ENCODE measurements at regions not wholly inside any gene's neighbourhood (a gene's known extent, or its start where the extent isn't known, plus 50 kb on each side); places are given as distances from the start of the nearest gene placed in this dataset.
"Not testable (repeated sequence)": the region's sequence is repeated elsewhere in the genome, so short reads cannot be mapped to it uniquely, and the experiment has no call there.

- Histone ChIP-seq H3K4me2 (no peak overlapping the region), H3K36me3 (no peaks in the 10 kb centered on the region), H3K4me3 (no peak overlapping the region), H4K20me1 (no peaks in the 10 kb centered on the region), H3K27ac (no peak overlapping the region), H3K4me1 (no peaks in the 10 kb centered on the region), H3K9ac (no peak overlapping the region), H3K27me3 (no peaks in the 10 kb centered on the region), H3K9me3 (replicated peaks in 1 of 11) (peaks cover 11 to 18% (median 13%) of the 10 kb centered on the region in 11 experiments; a peak in 21 of 22 replicates)
- no peak for TF ChIP-seq Cebpa-rat (IDR thresholded peaks at IDR 0.05)
Observed at GRCh38 chr6:27049863-27050781, 197.4 kb upstream of the PRSS16 start.

GRCh38 chr6:27052082-27052730 is 195.3 kb upstream of the PRSS16 start:
- H4K20me1 ChIP-seq; H3K4me2 ChIP-seq; H3K4me1 ChIP-seq; H3K27me3 ChIP-seq; H3K9me3 ChIP-seq (replicated peaks in 1 of 11); H3K9ac ChIP-seq; H3K36me3 ChIP-seq; H3K4me3 ChIP-seq; H3K27ac ChIP-seq: not testable (repeated sequence)

- Histone ChIP-seq H3K27me3 (no peaks in the 10 kb centered on the region), H4K20me1 (no peaks in the 10 kb centered on the region), H3K9ac (no peak overlapping the region), H3K4me2 (no peak overlapping the region), H3K9me3 (replicated peaks in 1 of 11) (no peaks in the 10 kb centered on the region), H3K36me3 (no peaks in the 10 kb centered on the region), H3K27ac (no peak overlapping the region), H3K4me1 (no peaks in the 10 kb centered on the region), H3K4me3 (no peak overlapping the region)
- no peak for TF ChIP-seq Cebpa-rat (IDR thresholded peaks at IDR 0.05)
Observed at GRCh38 chr6:27052731-27053082, 194.8 kb upstream of the PRSS16 start.

- H3K4me2 ChIP-seq, result no peak overlapping the region
- no peaks in the 10 kb centered on the region for H3K4me1 ChIP-seq
- TF ChIP-seq Cebpa-rat (IDR thresholded peaks at IDR 0.05), result no peak
- H3K27ac ChIP-seq, result no peak overlapping the region
- H3K36me3 ChIP-seq, result no peaks in the 10 kb centered on the region
- H3K9me3 ChIP-seq (replicated peaks in 1 of 11), result no peaks in the 10 kb centered on the region
- H3K4me3 ChIP-seq, result no peak overlapping the region
- H3K27me3 ChIP-seq, result no peaks in the 10 kb centered on the region
- no peaks in the 10 kb centered on the region for H4K20me1 ChIP-seq
- no peak overlapping the region for H3K9ac ChIP-seq
Observed at GRCh38 chr6:27053738-27054137, 193.8 kb upstream of the PRSS16 start.

GRCh38 chr6:27056615-27057014 is 190.9 kb upstream of the PRSS16 start:
- H3K9me3 ChIP-seq (replicated peaks in 1 of 11), result no peaks in the 10 kb centered on the region
- no peak for TF ChIP-seq Cebpa-rat (IDR thresholded peaks at IDR 0.05)
- H3K4me1 ChIP-seq, result no peaks in the 10 kb centered on the region
- H3K27me3 ChIP-seq, result no peaks in the 10 kb centered on the region
- H3K4me2 ChIP-seq, result no peak overlapping the region
- H3K4me3 ChIP-seq, result no peak overlapping the region
- H3K27ac ChIP-seq, result no peak overlapping the region
- no peaks in the 10 kb centered on the region for H4K20me1 ChIP-seq
- no peaks in the 10 kb centered on the region for H3K36me3 ChIP-seq
- H3K9ac ChIP-seq, result no peak overlapping the region

- no peaks in the 10 kb centered on the region for H4K20me1 ChIP-seq
- H3K4me3 ChIP-seq, result no peak overlapping the region
- H3K9ac ChIP-seq, result no peak overlapping the region
- TF ChIP-seq Cebpa-rat (IDR thresholded peaks at IDR 0.05), result no peak
- H3K27me3 ChIP-seq, result no peaks in the 10 kb centered on the region
- no peaks in the 10 kb centered on the region for H3K4me1 ChIP-seq
- H3K9me3 ChIP-seq (replicated peaks in 1 of 11), result no peaks in the 10 kb centered on the region
- H3K27ac ChIP-seq, result no peak overlapping the region
- H3K36me3 ChIP-seq, result no peaks in the 10 kb centered on the region
- H3K4me2 ChIP-seq, result no peak overlapping the region
Observed at GRCh38 chr6:27059621-27060425, 187.7 kb upstream of the PRSS16 start.

GRCh38 chr6:27061235-27061993 is 186.1 kb upstream of the PRSS16 start:
- no peak overlapping the region for H3K9ac ChIP-seq
- H3K27me3 ChIP-seq, result no peaks in the 10 kb centered on the region
- TF ChIP-seq Cebpa-rat (IDR thresholded peaks at IDR 0.05), result no peak
- no peaks in the 10 kb centered on the region for H3K4me1 ChIP-seq
- no peak overlapping the region for H3K27ac ChIP-seq
- no peak overlapping the region for H3K4me2 ChIP-seq
- no peaks in the 10 kb centered on the region for H3K36me3 ChIP-seq
- H3K9me3 ChIP-seq (replicated peaks in 1 of 11), result no peaks in the 10 kb centered on the region
- no peaks in the 10 kb centered on the region for H4K20me1 ChIP-seq
- H3K4me3 ChIP-seq, result no peak overlapping the region

- H4K20me1 ChIP-seq, result no peaks in the 10 kb centered on the region
- H3K4me2 ChIP-seq, result no peak overlapping the region
- no peak overlapping the region for H3K4me3 ChIP-seq
- H3K9ac ChIP-seq, result no peak overlapping the region
- H3K36me3 ChIP-seq, result no peaks in the 10 kb centered on the region
- no peaks in the 10 kb centered on the region for H3K27me3 ChIP-seq
- H3K9me3 ChIP-seq (replicated peaks in 1 of 11), result no peaks in the 10 kb centered on the region
- H3K4me1 ChIP-seq, result no peaks in the 10 kb centered on the region
- H3K27ac ChIP-seq, result no peak overlapping the region
- TF ChIP-seq Cebpa-rat (IDR thresholded peaks at IDR 0.05), result no peak
Observed at GRCh38 chr6:27062755-27063154, 184.7 kb upstream of the PRSS16 start.

GRCh38 chr6:27065183-27065582 is 182.3 kb upstream of the PRSS16 start:
- no peak overlapping the region for H3K9ac ChIP-seq
- H3K4me2 ChIP-seq, result no peak overlapping the region
- no peaks in the 10 kb centered on the region for H3K36me3 ChIP-seq
- H3K9me3 ChIP-seq (replicated peaks in 1 of 11), result no peaks in the 10 kb centered on the region
- H3K27me3 ChIP-seq, result no peaks in the 10 kb centered on the region
- H3K4me3 ChIP-seq, result no peak overlapping the region
- no peak for TF ChIP-seq Cebpa-rat (IDR thresholded peaks at IDR 0.05)
- H3K27ac ChIP-seq, result no peak overlapping the region
- no peaks in the 10 kb centered on the region for H4K20me1 ChIP-seq
- H3K4me1 ChIP-seq, result no peaks in the 10 kb centered on the region

Data from BLaER1 treated with 17β-estradiol and CSF1 and Interleukin-3, amounts not matched to agents 10 nM and 100 nM (cell line).